OCI-LY3 (cell line): ENCODE measurements at regions not wholly inside any gene's neighbourhood (a gene's known extent, or its start where the extent isn't known, plus 50 kb on each side); places are given as distances from the start of the nearest gene placed in this dataset.

Experiments used
- EZH2phosphoT487 ChIP-seq: fragments of 200-600 bp; shearing (Covaris generic); IDR thresholded peaks from 2 replicates; pipeline ENCODE4 v1.6.1; 2018; ENCODE audit warnings: antibody characterized with exemption, mixed run types, low read depth
- TF ChIP-seq, protein P1 (sequence below): fragments of 200-600, 300-600 bp; sonication (generic); IDR thresholded peaks from 2 replicates; pipeline ENCODE4 v1.5.1; 2014; ENCODE audit warnings: antibody characterized with exemption, low read length, low read depth

DNA sequence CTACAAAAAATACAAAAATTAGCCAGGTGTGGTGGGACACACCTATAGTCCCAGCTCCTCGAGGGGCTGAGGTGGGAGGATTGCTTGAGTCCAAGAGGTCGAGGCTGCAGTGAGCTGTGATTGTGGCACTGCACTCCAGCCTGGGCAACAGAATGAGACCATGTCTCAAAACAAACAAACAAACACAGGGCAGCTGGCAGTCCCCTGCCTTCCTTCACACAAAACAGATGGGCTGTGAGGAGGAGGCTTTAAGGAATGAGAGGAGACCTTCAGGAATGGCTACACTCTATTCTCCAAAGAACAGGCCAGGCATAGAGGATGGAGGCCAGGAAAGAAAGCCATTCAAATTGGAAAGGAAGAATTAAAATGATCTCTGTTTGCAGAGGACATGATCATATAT lies 65.6 kb upstream of the MAML3 start:
- TF ChIP-seq, protein P1, sequence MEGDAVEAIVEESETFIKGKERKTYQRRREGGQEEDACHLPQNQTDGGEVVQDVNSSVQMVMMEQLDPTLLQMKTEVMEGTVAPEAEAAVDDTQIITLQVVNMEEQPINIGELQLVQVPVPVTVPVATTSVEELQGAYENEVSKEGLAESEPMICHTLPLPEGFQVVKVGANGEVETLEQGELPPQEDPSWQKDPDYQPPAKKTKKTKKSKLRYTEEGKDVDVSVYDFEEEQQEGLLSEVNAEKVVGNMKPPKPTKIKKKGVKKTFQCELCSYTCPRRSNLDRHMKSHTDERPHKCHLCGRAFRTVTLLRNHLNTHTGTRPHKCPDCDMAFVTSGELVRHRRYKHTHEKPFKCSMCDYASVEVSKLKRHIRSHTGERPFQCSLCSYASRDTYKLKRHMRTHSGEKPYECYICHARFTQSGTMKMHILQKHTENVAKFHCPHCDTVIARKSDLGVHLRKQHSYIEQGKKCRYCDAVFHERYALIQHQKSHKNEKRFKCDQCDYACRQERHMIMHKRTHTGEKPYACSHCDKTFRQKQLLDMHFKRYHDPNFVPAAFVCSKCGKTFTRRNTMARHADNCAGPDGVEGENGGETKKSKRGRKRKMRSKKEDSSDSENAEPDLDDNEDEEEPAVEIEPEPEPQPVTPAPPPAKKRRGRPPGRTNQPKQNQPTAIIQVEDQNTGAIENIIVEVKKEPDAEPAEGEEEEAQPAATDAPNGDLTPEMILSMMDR: no peak
- TF ChIP-seq EZH2phosphoT487: no peak
